HepG2 (cell line): ENCODE measurements at regions not wholly inside any gene's neighbourhood (a gene's known extent, or its start where the extent isn't known, plus 50 kb on each side); places are given as distances from the start of the nearest gene placed in this dataset.

Experiments
- ATAC-seq: fragments of 200-7000 bp; cut with Tn5 transposase; 3 replicates; pipeline ENCODE4 v1.9.1; 2020; ENCODE audit warnings: mild to moderate bottlenecking, moderate library complexity
- BruUV-seq: library from RNA; stranded (reverse); fragments of 400-500 nt; replicated peaks from 2 replicates; lab custom pipeline; 2021; lab: Mats Ljungman, UMichigan
- CTCF ChIA-PET: fragments of 300-600 bp; formaldehyde crosslinking; extraction: SDS; loops from one replicate; lab custom pipeline; 2021; ENCODE audit warnings: low total read pairs, inconsistent platforms, low intra/inter-chr PET ratio; lab: Yijun Ruan, JAX
- POLR2A ChIA-PET: fragments of 350-600 bp; sonication (Branson Sonifier 250); formaldehyde crosslinking; loops from one replicate; lab custom pipeline; 2020; ENCODE audit warnings: antibody characterized with exemption, inconsistent platforms; lab: Yijun Ruan, JAX
- DNase-seq: peaks from one replicate; pipeline ENCODE4 v3.0.0-alpha.2; 2015; ENCODE audit warnings: low spot score
- FAIRE-seq: peaks from 3 replicates; lab custom pipeline; 2011; peaks lifted over from hg19 to GRCh38; lab: Jason Lieb, UNC
- H2AFZ ChIP-seq: one replicate; pipeline ENCODE4 v1.6.1; 2011; ENCODE audit warnings: low read length, inconsistent platforms
- H3K27ac ChIP-seq: fragments of 300-600 bp; 3 replicates; pipeline ENCODE4 v1.8.0; 2011; ENCODE audit warnings: mixed run types, mild to moderate bottlenecking, mixed read lengths, low read length, inconsistent platforms; ENCODE audit not compliant: insufficient read depth; ENCODE audit errors: extremely low read length
- H3K27me3 ChIP-seq, 2 experiments: fragments of 200-600 bp in 1 of 2; 2 replicates in 1 of 2; 3 replicates in 1 of 2; pipeline versions ENCODE4 v1.6.0 to v1.8.0; 2011; ENCODE audit warnings: low read length in 2 of 2, mild to moderate bottlenecking in 2 of 2, moderate library complexity in 2 of 2, inconsistent platforms in 1 of 2; ENCODE audit not compliant: insufficient read depth in 2 of 2, control insufficient read depth in 1 of 2
- H3K36me3 ChIP-seq, 2 experiments: fragments of 200-600 bp in 1 of 2; replicated peaks in 1 of 2; 2 replicates in 1 of 2; 3 replicates in 1 of 2; pipeline versions ENCODE4 v1.5.1 to v1.8.0; 2011; ENCODE audit warnings: low read length in 2 of 2, inconsistent platforms in 1 of 2; ENCODE audit not compliant: insufficient read depth in 2 of 2, control insufficient read depth in 1 of 2
- H3K4me1 ChIP-seq: 2 replicates; pipeline ENCODE4 v1.5.1; 2012; ENCODE audit warnings: low read length, inconsistent platforms; ENCODE audit not compliant: insufficient read depth
- H3K4me2 ChIP-seq: 2 replicates; pipeline ENCODE4 v1.6.0; 2011; ENCODE audit warnings: low read depth, low read length, inconsistent platforms
- H3K4me3 ChIP-seq, 3 experiments: fragments of 200-600 bp in 1 of 3; sonication (generic), shearing (Covaris generic) in 1 of 3; replicated peaks in 1 of 3; 2 replicates each; pipeline ENCODE4 v1.5.1; 2011 to 2016; ENCODE audit warnings: low read length in 3 of 3, inconsistent platforms in 2 of 3, low read depth in 2 of 3, mild to moderate bottlenecking in 2 of 3, control low read depth in 1 of 3, mixed read lengths in 1 of 3; ENCODE audit not compliant: insufficient read depth in 1 of 3
- H3K79me2 ChIP-seq: one replicate; pipeline ENCODE4 v1.6.1; 2011; ENCODE audit warnings: low read length, inconsistent platforms; ENCODE audit not compliant: insufficient read depth
- H3K9ac ChIP-seq: 2 replicates; pipeline ENCODE4 v1.6.0; 2011; ENCODE audit warnings: mild to moderate bottlenecking, low read depth, low read length, inconsistent platforms; ENCODE audit not compliant: insufficient read depth
- H3K9me3 ChIP-seq: 2 replicates; pipeline ENCODE4 v1.5.1; 2012; ENCODE audit warnings: mild to moderate bottlenecking, low read length
- H4K20me1 ChIP-seq: 2 replicates; pipeline ENCODE4 v1.6.0; 2011; ENCODE audit warnings: inconsistent platforms, mild to moderate bottlenecking, low read length, moderate library complexity; ENCODE audit not compliant: insufficient read depth
- BRF2 ChIP-seq: sonication (generic); formaldehyde crosslinking; IDR thresholded peaks from 2 replicates; pipeline ENCODE4 v1.8.1; 2022; ENCODE audit warnings: mild to moderate bottlenecking, missing genetic modification reagents
- CEBPB ChIP-seq: IDR thresholded peaks from 2 replicates; pipeline ENCODE4 v1.6.1; 2011; ENCODE audit warnings: low read depth, low read length, improper control_type of control experiment, borderline replicate concordance
- FOXO1 ChIP-seq: sonication (generic); formaldehyde crosslinking; IDR thresholded peaks from 2 replicates; pipeline ENCODE4 v1.4.0; 2020; ENCODE audit warnings: missing genetic modification reagents
- HNF4A ChIP-seq: sonication (generic); formaldehyde crosslinking; IDR thresholded peaks from 2 replicates; pipeline ENCODE4 v1.4.0; 2020; ENCODE audit warnings: missing genetic modification reagents
- KDM2A ChIP-seq: sonication (generic); formaldehyde crosslinking; IDR thresholded peaks from 2 replicates; pipeline ENCODE4 v1.4.0; 2020; ENCODE audit warnings: low read depth, missing genetic modification reagents, borderline replicate concordance
- ZBTB14 ChIP-seq: sonication (generic); formaldehyde crosslinking; IDR thresholded peaks from 2 replicates; pipeline ENCODE4 v1.4.0; 2020; ENCODE audit warnings: missing genetic modification reagents
- ZFAT ChIP-seq: sonication (generic); formaldehyde crosslinking; conservative IDR thresholded peaks from 2 replicates; pipeline ENCODE4 v1.8.1; 2023; ENCODE audit warnings: missing genetic modification reagents, inconsistent platforms
- WGBS: methylation state at CpG from one replicate; pipeline ENCODE4 v1.1.6; 2017; ENCODE audit warnings: low lambda C conversion rate; 5-methylcytosine and 5-hydroxymethylcytosine counted together
- in situ Hi-C: cut with HindIII; loops from 2 replicates; pipeline ENCODE4 v1.10.0; 2017; ENCODE audit warnings: low pct_unique_long_range_greater_than_20kb; ENCODE audit not compliant: extremely low pct_ligation_motif_present
- intact Hi-C: fragments of 100-400 bp; cut with micrococcal nuclease; formaldehyde crosslinking; loops from one replicate; pipeline ENCODE4 v1.10.0; 2022; ENCODE audit not compliant: unreplicated experiment

- no TSS peak for BruUV-seq
- H3K27ac ChIP-seq = no peak overlapping the region
- no peaks in the 10 kb centered on the region for H4K20me1 ChIP-seq
- CTCF ChIA-PET = no interaction called here
- 57% methylated on average over 2 of the region's 3 CpGs for WGBS
- H3K9me3 ChIP-seq = no peaks in the 10 kb centered on the region
- in situ Hi-C loops (no loop called here), intact Hi-C loops (no loop called here)
- no peak overlapping the region for H3K4me3 ChIP-seq
- FAIRE-seq (no peak), DNase-seq (no peak), ATAC-seq (no peak)
- TF ChIP-seq FOXO1 (CRISPR knock-in tag) = no peak
- TF ChIP-seq BRF2 (CRISPR knock-in tag) = no peak
- no peak for TF ChIP-seq HNF4A (CRISPR knock-in tag)
- no peak for TF ChIP-seq ZBTB14 (CRISPR knock-in tag)
- no peak for TF ChIP-seq ZFAT (CRISPR knock-in tag)
- POLR2A ChIA-PET = no interaction called here
- H3K9ac ChIP-seq = no peak overlapping the region
- H3K4me2 ChIP-seq = no peak overlapping the region
- no peaks in the 10 kb centered on the region for H3K79me2 ChIP-seq
- no peaks in the 10 kb centered on the region; a peak in 1 of 5 replicates for H3K27me3 ChIP-seq
- no peaks in the 10 kb centered on the region for H3K4me1 ChIP-seq
- no peaks in the 10 kb centered on the region for H3K36me3 ChIP-seq
- H2AFZ ChIP-seq = no peak overlapping the region
These were observed 583.9 kb upstream of the TBX3 start for GRCh38 chr12:115267891-115268290.

- no peak for FAIRE-seq
These were observed 583.5 kb upstream of the TBX3 start for GRCh38 chr12:115267464-115267863.

More at GRCh38 chr12:115267464-115267863, 583.5 kb upstream of the TBX3 start:
- H3K79me2 ChIP-seq = no peaks in the 10 kb centered on the region
- in situ Hi-C loops = no loop called here
- H3K9me3 ChIP-seq = no peaks in the 10 kb centered on the region
- no peaks in the 10 kb centered on the region for H3K36me3 ChIP-seq
- ChIA-PET CTCF (no interaction called here), POLR2A (no interaction called here)
- H3K27ac ChIP-seq = no peak overlapping the region
- DNase-seq = no peak
- no peak overlapping the region for H3K9ac ChIP-seq
- peak; percentile 34; the same call in 1 of the 2 replicates for TF ChIP-seq CEBPB
- no peak for TF ChIP-seq KDM2A
- peaks cover 3% of the 10 kb centered on the region for H3K4me1 ChIP-seq
- BruUV-seq = no TSS peak
- H3K4me2 ChIP-seq = no peak overlapping the region
- H2AFZ ChIP-seq = no peak overlapping the region
- ATAC-seq = no peak
- no peaks in the 10 kb centered on the region for H4K20me1 ChIP-seq
- no peak overlapping the region for H3K4me3 ChIP-seq
- intact Hi-C loops = no loop called here
- no peaks in the 10 kb centered on the region; a peak in 1 of 5 replicates for H3K27me3 ChIP-seq
- 11% methylated on average over 3 of the region's 3 CpGs for WGBS
